Activated naive CD4-positive, alpha-beta T cell treated with anti-CD3 and anti-CD28 coated beads, Interleukin-2, amount 50 U/mL, for 72 hours (primary cell): ENCODE measurements at regions not wholly inside any gene's neighbourhood (a gene's known extent, or its start where the extent isn't known, plus 50 kb on each side); places are given as distances from the start of the nearest gene placed in this dataset.
A peak's percentile ranks its signal among the peaks of the same experiment; 100 is the strongest.

ENCODE experiments used
- ATAC-seq, 2 donors: fragments of 150-1000 bp; cut with Tn5 transposase; 2 replicates each; pipeline ENCODE4 v1.10.0; 2021; ENCODE audit warnings: mild to moderate bottlenecking in 2 of 2, moderate library complexity in 2 of 2
- DNase-seq, 2 donors: peaks; one replicate each; pipeline ENCODE4 v3.0.0; 2021 to 2022; ENCODE audit warnings: low spot score in 2 of 2
- H3K27ac Mint-ChIP-seq, 2 donors: one replicate each; pipeline ENCODE4 v1.8.0; 2022; ENCODE audit warnings: mild to moderate bottlenecking in 2 of 2, mixed read lengths in 2 of 2
- H3K36me3 Mint-ChIP-seq, 2 donors: one replicate each; pipeline ENCODE4 v1.8.0; 2022; ENCODE audit warnings: mixed read lengths in 2 of 2
- H3K9me3 Mint-ChIP-seq, 2 donors: one replicate each; pipeline ENCODE4 v1.8.0; 2022; ENCODE audit warnings: mixed read lengths in 2 of 2

- Mint-ChIP-seq H3K27ac (no peak overlapping the region), H3K36me3 (no peaks in the 10 kb centered on the region), H3K9me3 (peaks cover 0 to 4% of the 10 kb centered on the region in 2 donors)
- DNase-seq = no peak
- ATAC-seq = no peak
Observed at GRCh38 chr3:41103200-41103599, 96.1 kb upstream of the CTNNB1 start.

- ATAC-seq (no peak), DNase-seq (no peak)
- Mint-ChIP-seq H3K9me3 (no peaks in the 10 kb centered on the region), H3K36me3 (no peaks in the 10 kb centered on the region), H3K27ac (no peak overlapping the region)
Observed at GRCh38 chr3:41104147-41104546, 95.2 kb upstream of the CTNNB1 start.

DNA sequence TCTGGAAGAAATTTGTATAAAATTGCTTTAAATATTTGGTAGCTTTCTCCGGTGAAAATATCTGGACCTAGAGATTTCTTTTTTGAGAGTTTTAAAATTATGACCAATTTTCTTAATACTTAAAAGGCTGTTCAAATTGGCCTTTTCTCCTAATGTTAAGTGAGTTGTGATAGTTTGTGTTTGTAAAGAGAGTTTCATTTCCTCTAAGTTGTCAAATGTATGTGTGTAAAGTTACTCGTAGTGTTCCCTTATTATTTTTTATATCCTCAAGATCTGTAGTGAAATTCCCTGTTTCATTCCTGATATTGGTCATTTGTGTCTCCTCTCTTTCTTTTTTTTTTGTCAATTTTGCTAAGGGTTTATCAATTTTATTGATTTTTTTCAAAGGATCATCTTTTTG is 92.6 kb upstream of the CTNNB1 start:
- H3K9me3 Mint-ChIP-seq = no peaks in the 10 kb centered on the region
- DNase-seq (no peak), ATAC-seq (no peak)
- no peak overlapping the region for H3K27ac Mint-ChIP-seq
- no peaks in the 10 kb centered on the region for H3K36me3 Mint-ChIP-seq

GRCh38 chr3:41111011-41111410 is 88.3 kb upstream of the CTNNB1 start:
- H3K27ac Mint-ChIP-seq = no peak overlapping the region
- no peaks in the 10 kb centered on the region for H3K9me3 Mint-ChIP-seq

GRCh38 chr3:41112466-41112865 is 86.8 kb upstream of the CTNNB1 start:
- ATAC-seq (no peak), DNase-seq (no peak)
- H3K36me3 Mint-ChIP-seq = no peaks in the 10 kb centered on the region
- no peaks in the 10 kb centered on the region for H3K9me3 Mint-ChIP-seq
- H3K27ac Mint-ChIP-seq = peak overlapping the region in 1 of 2 donors; percentile 44

More at GRCh38 chr3:41111011-41111410, 88.3 kb upstream of the CTNNB1 start:
- no peaks in the 10 kb centered on the region for H3K36me3 Mint-ChIP-seq
- DNase-seq (no peak), ATAC-seq (no peak)

DNA sequence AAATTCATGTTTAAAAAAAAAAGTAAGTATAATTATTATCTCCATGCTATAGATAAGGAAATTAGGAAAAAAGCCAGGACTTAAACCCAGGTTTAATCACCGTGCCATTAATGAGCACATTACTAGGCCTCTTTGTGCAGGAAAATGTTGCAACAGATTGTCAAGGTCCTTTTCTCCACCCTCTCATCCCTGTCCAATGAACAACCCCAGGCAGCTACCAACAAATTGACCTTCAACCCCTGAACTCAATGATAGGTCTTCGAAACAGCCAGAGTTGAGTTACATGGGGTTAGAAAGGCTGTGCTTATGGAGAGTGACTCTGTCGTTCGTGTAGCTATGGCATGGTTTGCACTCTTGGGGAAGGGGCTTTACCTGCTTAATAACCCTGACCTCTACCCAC is 84.2 kb upstream of the CTNNB1 start:
- Mint-ChIP-seq H3K9me3 (peaks cover 0 to 5% of the 10 kb centered on the region in 2 donors), H3K27ac (no peak overlapping the region), H3K36me3 (peaks cover 0 to 12% of the 10 kb centered on the region in 2 donors)
- no peak for DNase-seq
- no peak for ATAC-seq

GRCh38 chr3:41116851-41117250 is 82.5 kb upstream of the CTNNB1 start:
- Mint-ChIP-seq H3K36me3 (peaks cover 0 to 12% of the 10 kb centered on the region in 2 donors), H3K9me3 (peaks cover 0 to 5% of the 10 kb centered on the region in 2 donors), H3K27ac (peak overlapping the region; percentile 77 to 91)
- ATAC-seq (peak in 1 of 2 donors; percentile 6), DNase-seq (no peak)

DNA sequence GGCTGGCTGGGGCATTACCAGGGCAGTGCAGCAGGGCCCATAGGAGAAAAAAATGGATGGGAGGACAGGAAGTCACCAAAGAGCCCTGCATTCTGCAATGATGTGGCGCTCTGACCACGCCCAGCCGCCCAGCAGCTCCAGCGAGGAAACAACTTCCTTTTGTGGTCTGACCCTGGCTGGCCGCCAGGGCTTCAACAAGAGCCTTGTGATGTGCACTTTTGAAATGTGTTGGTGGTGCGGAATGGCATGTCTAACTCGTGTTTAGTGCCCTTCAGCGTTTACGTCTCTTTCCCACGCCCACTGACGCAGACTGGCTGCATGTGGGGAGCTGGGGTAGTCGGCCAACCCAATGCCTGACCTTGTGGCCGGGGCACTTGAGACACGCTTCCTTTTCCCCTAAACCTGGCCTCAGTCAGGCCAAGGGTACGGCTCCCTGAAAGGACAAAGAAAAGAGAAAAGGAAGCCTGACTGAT is 81.9 kb upstream of the CTNNB1 start:
- Mint-ChIP-seq H3K36me3 (peaks cover 0 to 12% of the 10 kb centered on the region in 2 donors), H3K9me3 (peaks cover 0 to 5% of the 10 kb centered on the region in 2 donors)
- peak; percentile 92 to 95 for ATAC-seq

DNA sequence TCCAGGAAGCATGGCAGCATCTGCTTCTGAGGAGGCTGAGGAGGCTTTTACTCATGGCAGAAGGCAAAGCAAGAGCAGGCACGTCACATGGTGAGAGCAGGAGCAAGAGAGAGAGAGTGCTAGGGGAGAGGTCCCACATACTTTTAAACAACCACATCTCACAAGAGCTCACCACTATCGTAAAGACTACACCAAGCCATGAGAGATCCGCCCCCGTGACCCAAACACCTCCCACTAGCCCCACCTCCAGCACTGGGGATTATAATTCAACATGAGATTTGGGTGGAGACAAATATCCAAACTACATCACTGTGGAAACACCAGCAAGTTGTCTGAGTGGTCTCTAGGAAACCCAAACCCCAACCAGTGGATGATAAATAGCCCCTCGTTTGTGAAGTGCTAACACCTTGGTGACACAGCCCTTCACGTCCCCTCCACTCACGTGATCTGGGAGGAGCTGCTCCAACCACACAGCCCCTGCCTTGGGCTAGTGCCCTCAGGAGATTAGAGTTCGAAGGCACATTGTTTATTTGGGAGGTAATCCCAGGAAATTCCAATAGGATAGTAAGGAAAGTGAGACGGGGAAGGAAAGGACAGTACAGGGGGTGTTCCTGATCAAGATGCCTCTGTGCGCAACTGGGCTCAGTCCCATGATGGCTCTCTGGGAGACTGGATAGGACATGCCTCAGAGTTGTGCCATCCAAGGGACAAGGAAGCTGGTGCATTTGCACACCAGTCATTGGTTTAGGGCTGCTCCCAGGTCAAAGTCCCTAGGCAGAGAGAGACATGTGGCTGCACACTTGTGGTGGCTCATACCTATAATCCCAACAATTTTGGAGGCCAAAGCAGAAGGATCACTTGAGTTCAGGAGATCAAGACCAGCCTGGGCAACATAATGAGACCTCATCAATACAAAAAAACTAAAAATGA is 80.6 kb upstream of the CTNNB1 start:
- Mint-ChIP-seq H3K27ac (peak overlapping the region in 1 of 2 donors; percentile 91), H3K36me3 (peaks cover 0 to 12% of the 10 kb centered on the region in 2 donors), H3K9me3 (peaks cover 0 to 5% of the 10 kb centered on the region in 2 donors)
- ATAC-seq = no peak
- DNase-seq = no peak

More for the DNA sequence above, 81.9 kb upstream of the CTNNB1 start:
- peak; percentile 78 to 93 for DNase-seq
- H3K27ac Mint-ChIP-seq = peak overlapping the region; percentile 77 to 91

- Mint-ChIP-seq H3K9me3 (peaks cover 5% of the 10 kb centered on the region in 2 donors), H3K27ac (no peak overlapping the region), H3K36me3 (peaks cover 6 to 18% of the 10 kb centered on the region in 2 donors)
- DNase-seq (no peak), ATAC-seq (no peak)
Observed at GRCh38 chr3:41120460-41120859, 78.8 kb upstream of the CTNNB1 start.

DNA sequence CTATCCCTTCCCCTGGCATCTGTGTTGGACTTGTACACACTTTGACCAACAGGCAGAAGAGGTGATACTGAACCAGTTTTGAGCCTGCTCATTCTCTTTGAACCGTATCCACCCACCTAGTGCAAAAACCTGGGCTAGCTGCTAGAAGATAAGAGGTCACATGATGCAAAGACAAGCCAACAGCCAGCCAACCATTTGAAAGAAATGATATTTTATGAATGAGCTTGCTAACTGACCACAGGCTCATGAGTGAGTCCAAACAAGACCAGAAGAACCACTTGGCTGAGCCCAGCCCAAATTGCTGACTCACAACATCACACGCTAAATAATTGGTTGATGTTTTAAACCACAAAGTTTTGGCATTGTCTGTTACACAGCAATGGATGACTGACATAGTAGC is 74.0 kb upstream of the CTNNB1 start:
- Mint-ChIP-seq H3K9me3 (peaks cover 16 to 31% of the 10 kb centered on the region in 2 donors), H3K27ac (no peak overlapping the region), H3K36me3 (peaks cover 21 to 23% of the 10 kb centered on the region in 2 donors)
- DNase-seq (no peak), ATAC-seq (no peak)

DNA sequence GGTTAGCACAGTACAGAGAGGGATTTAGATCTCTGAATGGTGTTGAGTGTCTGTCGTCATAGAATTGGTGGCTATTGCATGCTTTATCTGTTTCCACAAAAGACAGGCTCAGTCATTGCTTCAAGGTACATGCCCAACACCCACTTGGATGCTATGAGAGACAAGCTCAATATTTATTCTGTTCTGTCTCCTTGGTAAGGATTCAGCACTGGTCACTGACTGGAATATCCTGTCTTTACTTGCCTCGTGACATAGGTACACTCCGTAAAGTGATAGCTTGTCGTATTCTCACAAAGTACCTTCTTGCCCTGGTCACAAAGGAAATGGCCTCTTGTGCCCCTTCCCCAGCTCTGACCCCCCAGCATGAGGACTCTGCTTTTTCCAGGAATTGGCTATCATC is 72.8 kb upstream of the CTNNB1 start:
- Mint-ChIP-seq H3K27ac (no peak overlapping the region), H3K36me3 (peaks cover 21 to 23% of the 10 kb centered on the region in 2 donors), H3K9me3 (peaks cover 16 to 33% of the 10 kb centered on the region in 2 donors)
- no peak for ATAC-seq
- no peak for DNase-seq

DNA sequence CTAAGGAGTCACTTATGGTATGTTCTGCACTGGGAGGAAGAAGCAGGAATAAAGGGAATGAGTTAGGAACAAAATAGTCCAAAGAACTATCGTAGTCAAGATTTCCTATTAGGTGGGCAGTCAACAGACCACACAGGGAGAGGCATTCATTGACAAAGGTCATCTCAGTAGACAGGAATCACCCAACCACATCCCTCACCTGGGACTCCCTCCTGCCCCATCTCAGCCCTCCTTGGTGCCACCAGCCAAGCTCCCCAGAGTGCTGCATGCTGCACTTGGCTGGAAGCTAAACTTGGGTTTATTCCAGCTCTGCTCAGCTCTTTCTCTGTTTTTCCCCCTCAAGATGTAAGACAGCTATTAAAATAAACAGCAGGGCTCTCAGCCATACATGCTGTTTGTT is 72.3 kb upstream of the CTNNB1 start:
- Mint-ChIP-seq H3K27ac (no peak overlapping the region), H3K36me3 (peaks cover 21 to 23% of the 10 kb centered on the region in 2 donors), H3K9me3 (peaks cover 16 to 36% of the 10 kb centered on the region in 2 donors)
- DNase-seq (no peak), ATAC-seq (no peak)

DNA sequence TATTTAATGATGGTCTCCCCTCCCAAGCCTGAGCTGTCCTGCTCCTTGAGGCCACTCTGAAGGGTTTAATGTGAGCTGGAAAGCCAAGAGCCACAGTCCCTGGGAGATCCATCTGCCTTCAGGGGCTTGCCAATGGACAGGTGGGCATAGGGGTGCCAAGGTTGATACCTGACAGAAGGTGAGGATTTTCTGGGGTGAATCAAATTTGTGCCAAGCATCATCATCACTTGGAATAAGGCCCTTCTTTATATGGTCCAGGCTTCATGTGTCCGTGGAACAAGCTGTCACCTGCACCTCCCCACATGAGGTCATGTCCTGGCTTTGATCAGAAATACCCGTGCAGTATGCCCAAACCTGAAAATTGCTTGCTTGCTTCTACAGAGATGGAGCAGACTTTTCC is 71.9 kb upstream of the CTNNB1 start:
- ATAC-seq (no peak), DNase-seq (no peak)
- Mint-ChIP-seq H3K9me3 (peaks cover 16 to 36% of the 10 kb centered on the region in 2 donors), H3K27ac (no peak overlapping the region), H3K36me3 (peaks cover 21 to 23% of the 10 kb centered on the region in 2 donors)

- ATAC-seq = no peak
- DNase-seq = no peak
- H3K9me3 Mint-ChIP-seq = peaks cover 16 to 36% of the 10 kb centered on the region in 2 donors
- no peak overlapping the region for H3K27ac Mint-ChIP-seq
- H3K36me3 Mint-ChIP-seq = peaks cover 21 to 23% of the 10 kb centered on the region in 2 donors
Observed at GRCh38 chr3:41129731-41130130, 69.6 kb upstream of the CTNNB1 start.

GRCh38 chr3:41131224-41131623 is 68.1 kb upstream of the CTNNB1 start:
- no peak overlapping the region for H3K27ac Mint-ChIP-seq
- ATAC-seq (no peak), DNase-seq (no peak)
- peaks cover 14 to 16% of the 10 kb centered on the region in 2 donors for H3K36me3 Mint-ChIP-seq
- H3K9me3 Mint-ChIP-seq = peaks cover 16 to 26% of the 10 kb centered on the region in 2 donors

GRCh38 chr3:41137686-41138111 is 61.6 kb upstream of the CTNNB1 start:
- no peak for DNase-seq
- Mint-ChIP-seq H3K36me3 (no peaks in the 10 kb centered on the region), H3K27ac (no peak overlapping the region), H3K9me3 (no peaks in the 10 kb centered on the region)
- ATAC-seq = no peak
